ENCODE measurements at regions not wholly inside any gene's neighbourhood (a gene's known extent, or its start where the extent isn't known, plus 50 kb on each side); places are given as distances from the start of the nearest gene placed in this dataset.

DNA sequence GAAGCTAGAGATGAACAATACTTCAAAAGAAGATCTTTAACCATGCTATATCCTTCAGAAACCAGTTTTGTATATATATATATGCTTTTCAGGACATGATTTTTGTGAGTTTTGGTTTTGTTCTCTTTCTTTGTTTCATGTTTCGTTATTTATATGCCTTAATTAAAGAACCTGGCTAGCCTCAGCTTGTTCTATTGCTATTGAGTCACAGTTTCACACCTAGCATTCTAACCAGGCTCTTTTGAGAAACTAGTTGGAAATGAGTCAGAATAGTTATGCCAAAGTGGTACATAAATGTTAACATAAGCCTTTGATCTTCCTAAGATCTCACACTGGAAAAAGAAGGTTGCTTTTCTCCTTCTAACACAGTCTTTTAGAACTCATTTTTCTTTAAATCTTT is 1925.2 kb downstream of the OLFM4 start:
- TF ChIP-seq, protein P1, sequence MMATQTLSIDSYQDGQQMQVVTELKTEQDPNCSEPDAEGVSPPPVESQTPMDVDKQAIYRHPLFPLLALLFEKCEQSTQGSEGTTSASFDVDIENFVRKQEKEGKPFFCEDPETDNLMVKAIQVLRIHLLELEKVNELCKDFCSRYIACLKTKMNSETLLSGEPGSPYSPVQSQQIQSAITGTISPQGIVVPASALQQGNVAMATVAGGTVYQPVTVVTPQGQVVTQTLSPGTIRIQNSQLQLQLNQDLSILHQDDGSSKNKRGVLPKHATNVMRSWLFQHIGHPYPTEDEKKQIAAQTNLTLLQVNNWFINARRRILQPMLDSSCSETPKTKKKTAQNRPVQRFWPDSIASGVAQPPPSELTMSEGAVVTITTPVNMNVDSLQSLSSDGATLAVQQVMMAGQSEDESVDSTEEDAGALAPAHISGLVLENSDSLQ (IDR thresholded peaks at IDR 0.05), result no peak
- no peak for TF ChIP-seq LEF1 (IDR thresholded peaks at IDR 0.05; ENCODE audit: borderline replicate concordance)
- no peak for TF ChIP-seq ZNF384 (IDR thresholded peaks at IDR 0.05)
- TF ChIP-seq BHLHE40 (IDR thresholded peaks at IDR 0.05; ENCODE audit: borderline replicate concordance), result no peak
- no peak for TF ChIP-seq ARNT (IDR thresholded peaks at IDR 0.05)
- no peak for TF ChIP-seq TARDBP (IDR thresholded peaks at IDR 0.05)
- no peak for TF ChIP-seq SP1 (IDR thresholded peaks at IDR 0.05)
- TF ChIP-seq SUZ12 (IDR thresholded peaks at IDR 0.05), result no peak
- TF ChIP-seq FOXM1 (IDR thresholded peaks at IDR 0.05; ENCODE audit: borderline replicate concordance), result no peak
